KG1 (cell line): ENCODE measurements at regions not wholly inside any gene's neighbourhood (a gene's known extent, or its start where the extent isn't known, plus 50 kb on each side); places are given as distances from the start of the nearest gene placed in this dataset.
"Not testable (repeated sequence)": the region's sequence is repeated elsewhere in the genome, so short reads cannot be mapped to it uniquely, and the experiment has no call there.

Experiments
- DNase-seq: peaks from one replicate; lab custom pipeline; 2025; lab: John Stamatoyannopoulos, UW

- DNase-seq, result no peak
Observed at GRCh38 chr4:43435291-43435690, 542.8 kb downstream of the GRXCR1 start.

- DNase-seq, result no peak
Observed at GRCh38 chr4:43452948-43453347, 560.4 kb downstream of the GRXCR1 start.

- no peak for DNase-seq
Observed at GRCh38 chr4:43456383-43456782, 563.9 kb downstream of the GRXCR1 start.

GRCh38 chr4:43457866-43458265 lies 565.4 kb downstream of the GRXCR1 start:
- no peak for DNase-seq

GRCh38 chr4:43458293-43458692 lies 565.8 kb downstream of the GRXCR1 start:
- DNase-seq, result no peak

GRCh38 chr4:43471950-43472349 lies 579.4 kb downstream of the GRXCR1 start:
- peak; percentile 3 for DNase-seq

- no peak for DNase-seq
Observed at GRCh38 chr4:43481526-43481925, 589.0 kb downstream of the GRXCR1 start.

- no peak for DNase-seq
Observed at GRCh38 chr4:43485196-43485595, 592.7 kb downstream of the GRXCR1 start.

GRCh38 chr4:43496188-43496587 lies 603.7 kb downstream of the GRXCR1 start:
- DNase-seq, result no peak

GRCh38 chr4:43496602-43497001 lies 604.1 kb downstream of the GRXCR1 start:
- DNase-seq, result no peak

- not testable (repeated sequence) for DNase-seq
Observed at GRCh38 chr4:43505823-43506222, 613.3 kb downstream of the GRXCR1 start.

- no peak for DNase-seq
Observed at GRCh38 chr4:43512253-43512652, 619.7 kb downstream of the GRXCR1 start.

- DNase-seq, result no peak
Observed at GRCh38 chr4:43525646-43526045, 633.1 kb downstream of the GRXCR1 start.

- no peak for DNase-seq
Observed at GRCh38 chr4:43547561-43547960, 655.0 kb downstream of the GRXCR1 start.

- DNase-seq, result no peak
Observed at GRCh38 chr4:43550981-43551627, 658.6 kb downstream of the GRXCR1 start.

GRCh38 chr4:43556262-43556661 lies 663.7 kb downstream of the GRXCR1 start:
- no peak for DNase-seq

GRCh38 chr4:43560047-43560446 lies 667.5 kb downstream of the GRXCR1 start:
- DNase-seq, result no peak

- no peak for DNase-seq
Observed at GRCh38 chr4:43564107-43564506, 671.6 kb downstream of the GRXCR1 start.

- no peak for DNase-seq
Observed at GRCh38 chr4:43564591-43564990, 672.1 kb downstream of the GRXCR1 start.

GRCh38 chr4:43567644-43568043 lies 675.1 kb downstream of the GRXCR1 start:
- DNase-seq, result no peak

- DNase-seq, result no peak
Observed at GRCh38 chr4:43586813-43587212, 694.3 kb downstream of the GRXCR1 start.

- no peak for DNase-seq
Observed at GRCh38 chr4:43587758-43588157, 695.2 kb downstream of the GRXCR1 start.

- DNase-seq, result no peak
Observed at GRCh38 chr4:43607400-43607799, 714.9 kb downstream of the GRXCR1 start.

GRCh38 chr4:43607827-43608461 lies 715.4 kb downstream of the GRXCR1 start:
- no peak for DNase-seq
